ENCODE measurements at regions not wholly inside any gene's neighbourhood (a gene's known extent, or its start where the extent isn't known, plus 50 kb on each side); places are given as distances from the start of the nearest gene placed in this dataset.
"Not testable (repeated sequence)": the region's sequence is repeated elsewhere in the genome, so short reads cannot be mapped to it uniquely, and the experiment has no call there.

- Histone ChIP-seq H3K9me3 (no peaks in the 10 kb centered on the region), H3K27me3 (no peaks in the 10 kb centered on the region), H3K4me3 (no peak overlapping the region), H3K27ac (no peak overlapping the region), H3K4me1 (peaks cover 0 to 18% (median 9%) of the 10 kb centered on the region in 9 donors), H3K36me3 (no peaks in the 10 kb centered on the region)
- 94 to 100% methylated on average over 2 of the region's 2 CpGs for WGBS, 2 donors
- TF ChIP-seq, protein P1, sequence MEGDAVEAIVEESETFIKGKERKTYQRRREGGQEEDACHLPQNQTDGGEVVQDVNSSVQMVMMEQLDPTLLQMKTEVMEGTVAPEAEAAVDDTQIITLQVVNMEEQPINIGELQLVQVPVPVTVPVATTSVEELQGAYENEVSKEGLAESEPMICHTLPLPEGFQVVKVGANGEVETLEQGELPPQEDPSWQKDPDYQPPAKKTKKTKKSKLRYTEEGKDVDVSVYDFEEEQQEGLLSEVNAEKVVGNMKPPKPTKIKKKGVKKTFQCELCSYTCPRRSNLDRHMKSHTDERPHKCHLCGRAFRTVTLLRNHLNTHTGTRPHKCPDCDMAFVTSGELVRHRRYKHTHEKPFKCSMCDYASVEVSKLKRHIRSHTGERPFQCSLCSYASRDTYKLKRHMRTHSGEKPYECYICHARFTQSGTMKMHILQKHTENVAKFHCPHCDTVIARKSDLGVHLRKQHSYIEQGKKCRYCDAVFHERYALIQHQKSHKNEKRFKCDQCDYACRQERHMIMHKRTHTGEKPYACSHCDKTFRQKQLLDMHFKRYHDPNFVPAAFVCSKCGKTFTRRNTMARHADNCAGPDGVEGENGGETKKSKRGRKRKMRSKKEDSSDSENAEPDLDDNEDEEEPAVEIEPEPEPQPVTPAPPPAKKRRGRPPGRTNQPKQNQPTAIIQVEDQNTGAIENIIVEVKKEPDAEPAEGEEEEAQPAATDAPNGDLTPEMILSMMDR (IDR thresholded peaks at IDR 0.05), result no peak
- intact Hi-C loops (cut with DNase I), result no loop called here
- DNase-seq, result no peak
- ATAC-seq, result no peak
Observed at GRCh38 chr5:56294354-56294753, 61.2 kb upstream of the ANKRD55 start.

DNA sequence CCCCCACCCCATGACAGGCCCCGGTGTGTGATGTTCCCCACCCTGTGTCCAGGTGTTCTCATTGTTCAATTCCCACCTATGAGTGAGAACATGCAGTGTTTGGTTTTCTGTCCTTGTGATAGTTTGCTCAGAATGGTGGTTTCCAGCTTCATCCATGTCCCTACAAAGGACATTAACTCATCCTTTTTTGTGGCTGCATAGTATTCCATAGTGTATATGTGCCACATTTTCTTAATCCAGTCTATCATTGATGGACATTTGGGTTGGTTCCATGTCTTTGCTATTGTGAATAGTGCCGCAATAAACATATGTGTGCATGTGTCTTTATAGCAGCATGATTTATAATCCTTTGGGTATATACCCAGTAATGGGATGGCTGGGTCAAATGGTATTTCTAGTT lies 59.7 kb upstream of the ANKRD55 start:
- H3K4me1 ChIP-seq, result peaks cover 3 to 17% (median 8%) of the 10 kb centered on the region in 9 donors
- WGBS, 2 donors, result 94 to 100% methylated on average over 2 of the region's 2 CpGs
- H3K27me3 ChIP-seq; H3K36me3 ChIP-seq; intact Hi-C loops (cut with DNase I); H3K9me3 ChIP-seq; H3K27ac ChIP-seq; DNase-seq; H3K4me3 ChIP-seq; ATAC-seq: not testable (repeated sequence)

DNA sequence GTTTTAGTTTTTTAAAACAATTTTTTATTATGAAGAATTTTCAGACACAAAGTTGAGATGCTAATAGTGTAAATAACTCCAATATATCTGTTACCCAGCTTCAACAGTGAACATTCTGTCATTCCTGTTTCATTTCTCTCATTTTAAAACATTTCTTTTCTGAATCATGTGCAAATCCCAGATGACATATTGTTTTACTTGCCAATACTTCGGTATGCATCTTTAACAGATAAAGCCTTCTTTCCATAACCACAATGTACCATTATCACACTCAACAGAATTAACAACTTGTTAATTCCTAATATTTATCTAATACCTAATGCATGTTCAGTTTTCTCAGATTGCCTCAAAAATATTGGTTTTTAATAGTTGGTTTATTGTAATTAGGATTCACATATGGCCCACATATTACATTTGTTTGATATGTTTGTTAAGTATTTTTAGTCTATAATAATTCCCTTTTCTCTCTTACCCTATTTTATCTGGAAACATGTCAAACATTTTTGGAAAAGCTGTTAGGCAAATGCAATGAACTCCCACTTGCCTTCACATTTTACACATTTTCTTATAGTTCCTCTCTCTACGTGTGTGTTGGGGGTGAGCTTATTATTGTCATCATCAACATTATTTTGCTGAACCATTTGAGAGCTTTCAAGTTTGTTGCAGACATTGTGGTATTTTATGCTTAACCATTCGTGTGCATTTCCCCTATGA lies 58.7 kb upstream of the ANKRD55 start:
- 72 to 75% methylated on average over 3 of the region's 3 CpGs for WGBS, 2 donors
- Histone ChIP-seq H3K4me3 (no peak overlapping the region), H3K9me3 (no peaks in the 10 kb centered on the region), H3K27me3 (no peaks in the 10 kb centered on the region), H3K27ac (no peak overlapping the region), H3K4me1 (peaks cover 3 to 17% (median 8%) of the 10 kb centered on the region in 9 donors), H3K36me3 (no peaks in the 10 kb centered on the region)
- TF ChIP-seq, protein P1 (IDR thresholded peaks at IDR 0.05), result no peak
- intact Hi-C loops (cut with DNase I), result no loop called here
- no peak for DNase-seq
- no peak for ATAC-seq

- no peak for DNase-seq
- intact Hi-C loops (cut with DNase I), result no loop called here
- Histone ChIP-seq H3K9me3 (no peaks in the 10 kb centered on the region), H3K36me3 (no peaks in the 10 kb centered on the region), H3K27ac (no peak overlapping the region), H3K27me3 (no peaks in the 10 kb centered on the region), H3K4me3 (no peak overlapping the region), H3K4me1 (peaks cover 3 to 24% (median 8%) of the 10 kb centered on the region in 9 donors)
- 94% methylated on average over 1 of the region's 1 CpG for WGBS, 2 donors
- TF ChIP-seq, protein P1 (IDR thresholded peaks at IDR 0.05), result no peak
- no peak for ATAC-seq
Observed at GRCh38 chr5:56291079-56291643, 58.0 kb upstream of the ANKRD55 start.

All from heart right ventricle (tissue), 16 donors.